ENCODE measurements at regions not wholly inside any gene's neighbourhood (a gene's known extent, or its start where the extent isn't known, plus 50 kb on each side); places are given as distances from the start of the nearest gene placed in this dataset.

- TF ChIP-seq, protein P1, sequence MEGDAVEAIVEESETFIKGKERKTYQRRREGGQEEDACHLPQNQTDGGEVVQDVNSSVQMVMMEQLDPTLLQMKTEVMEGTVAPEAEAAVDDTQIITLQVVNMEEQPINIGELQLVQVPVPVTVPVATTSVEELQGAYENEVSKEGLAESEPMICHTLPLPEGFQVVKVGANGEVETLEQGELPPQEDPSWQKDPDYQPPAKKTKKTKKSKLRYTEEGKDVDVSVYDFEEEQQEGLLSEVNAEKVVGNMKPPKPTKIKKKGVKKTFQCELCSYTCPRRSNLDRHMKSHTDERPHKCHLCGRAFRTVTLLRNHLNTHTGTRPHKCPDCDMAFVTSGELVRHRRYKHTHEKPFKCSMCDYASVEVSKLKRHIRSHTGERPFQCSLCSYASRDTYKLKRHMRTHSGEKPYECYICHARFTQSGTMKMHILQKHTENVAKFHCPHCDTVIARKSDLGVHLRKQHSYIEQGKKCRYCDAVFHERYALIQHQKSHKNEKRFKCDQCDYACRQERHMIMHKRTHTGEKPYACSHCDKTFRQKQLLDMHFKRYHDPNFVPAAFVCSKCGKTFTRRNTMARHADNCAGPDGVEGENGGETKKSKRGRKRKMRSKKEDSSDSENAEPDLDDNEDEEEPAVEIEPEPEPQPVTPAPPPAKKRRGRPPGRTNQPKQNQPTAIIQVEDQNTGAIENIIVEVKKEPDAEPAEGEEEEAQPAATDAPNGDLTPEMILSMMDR (conservative IDR thresholded peaks at IDR 0.05), result no peak
- TF ChIP-seq EZH2 (IDR thresholded peaks at IDR 0.05; ENCODE audit: low read depth), result no peak
Measured at GRCh38 chr5:116942622-116943021, 368.0 kb upstream of the SEMA6A start.
